Caco-2 (cell line): ENCODE measurements at regions not wholly inside any gene's neighbourhood (a gene's known extent, or its start where the extent isn't known, plus 50 kb on each side); places are given as distances from the start of the nearest gene placed in this dataset.

Experiments
- BruUV-seq: library from RNA; stranded (reverse); fragments of 400-500 nt; replicated peaks from 2 replicates; lab custom pipeline; 2021; lab: Mats Ljungman, UMichigan
- CTCF ChIA-PET: fragments of 300-600 bp; sonication (Branson Sonifier 250); formaldehyde crosslinking; loops from one replicate; lab custom pipeline; 2022; ENCODE audit warnings: antibody characterized with exemption; lab: Charles Lee
- POLR2A ChIA-PET: fragments of 300-600 bp; sonication (Branson Sonifier 250); formaldehyde crosslinking; loops from one replicate; lab custom pipeline; 2022; ENCODE audit warnings: antibody characterized with exemption; lab: Charles Lee
- DNase-seq, 2 experiments: peaks; one replicate each; pipeline versions ENCODE4 v3.0.0 to v3.0.0-alpha.2; 2020 to 2022
- H3K27me3 ChIP-seq: replicated peaks from 2 replicates; pipeline ENCODE4 v1.6.0; 2011; ENCODE audit warnings: low read length; ENCODE audit not compliant: control insufficient read depth, insufficient read depth
- H3K36me3 ChIP-seq: 2 replicates; pipeline ENCODE4 v1.5.1; 2011; ENCODE audit warnings: low read length; ENCODE audit not compliant: control insufficient read depth, insufficient read depth
- H3K4me1 ChIP-seq: fragments of 250-450 bp; sonication (Bioruptor Pico); 2 replicates; pipeline ENCODE4 v1.5.1; 2020; ENCODE audit warnings: mild to moderate bottlenecking
- H3K4me3 ChIP-seq: 2 replicates; pipeline ENCODE4 v1.5.1; 2011; ENCODE audit warnings: low read depth, mild to moderate bottlenecking, control low read depth, low read length
- H3K9me3 ChIP-seq: fragments of 250-450 bp; sonication (Bioruptor Pico); 2 replicates; pipeline ENCODE4 v1.5.1; 2020; ENCODE audit warnings: mild to moderate bottlenecking, moderate library complexity
- H3K27ac Mint-ChIP-seq: one replicate; pipeline ENCODE4 v1.8.0; 2022; ENCODE audit warnings: mixed read lengths; ENCODE audit not compliant: unreplicated experiment
- H3K27me3 Mint-ChIP-seq: one replicate; pipeline ENCODE4 v1.8.0; 2022; ENCODE audit warnings: mixed read lengths; ENCODE audit not compliant: insufficient read depth, unreplicated experiment
- H3K36me3 Mint-ChIP-seq: one replicate; pipeline ENCODE4 v1.8.0; 2022; ENCODE audit warnings: mild to moderate bottlenecking, mixed read lengths; ENCODE audit not compliant: insufficient read depth, unreplicated experiment
- H3K4me1 Mint-ChIP-seq: one replicate; pipeline ENCODE4 v1.8.0; 2022; ENCODE audit warnings: low read depth, mixed read lengths; ENCODE audit not compliant: unreplicated experiment
- H3K4me3 Mint-ChIP-seq: one replicate; pipeline ENCODE4 v1.8.0; 2022; ENCODE audit warnings: mild to moderate bottlenecking, moderate library complexity, mixed read lengths; ENCODE audit not compliant: unreplicated experiment
- H3K9me3 Mint-ChIP-seq: one replicate; pipeline ENCODE4 v1.8.0; 2022; ENCODE audit warnings: mixed read lengths; ENCODE audit not compliant: unreplicated experiment
- CTCF ChIP-seq, 2 experiments: fragments of 200-600 bp in 1 of 2; IDR thresholded peaks; 1 replicate in 1 of 2; 2 replicates in 1 of 2; pipeline versions ENCODE4 v1.5.1 to v1.8.0; 2011 to 2022; ENCODE audit warnings: antibody characterized with exemption in 1 of 2, control low read depth in 1 of 2, inconsistent platforms in 1 of 2, low read depth in 1 of 2, low read length in 1 of 2, mild to moderate bottlenecking in 1 of 2, moderate library complexity in 1 of 2; ENCODE audit not compliant: insufficient read depth in 1 of 2, severe bottlenecking in 1 of 2, unreplicated experiment in 1 of 2
- intact Hi-C: fragments of 100-400 bp; cut with micrococcal nuclease; formaldehyde crosslinking; loops from one replicate; pipeline ENCODE4 v1.10.0; 2022; ENCODE audit not compliant: unreplicated experiment

GRCh38 chr12:125249932-125250331 is 184.7 kb downstream of the AACS start:
- Histone ChIP-seq H3K4me3 (no peak overlapping the region), H3K36me3 (no peaks in the 10 kb centered on the region), H3K27me3 (no peaks in the 10 kb centered on the region; the same call in 1 of the 2 replicates), H3K9me3 (no peaks in the 10 kb centered on the region), H3K4me1 (no peaks in the 10 kb centered on the region)
- intact Hi-C loops = no loop called here
- POLR2A ChIA-PET = no interaction called here
- no peak for TF ChIP-seq CTCF (IDR thresholded peaks at IDR 0.05; ENCODE audit: insufficient read depth in 1 of 2, low read depth in 1 of 2, low read length in 1 of 2, severe bottlenecking in 1 of 2, unreplicated experiment in 1 of 2)
- Mint-ChIP-seq H3K9me3 (no peaks in the 10 kb centered on the region), H3K4me3 (no peak overlapping the region), H3K27me3 (peaks cover 15% of the 10 kb centered on the region), H3K4me1 (no peaks in the 10 kb centered on the region), H3K27ac (no peak overlapping the region), H3K36me3 (no peaks in the 10 kb centered on the region)
- CTCF ChIA-PET = no interaction called here
- DNase-seq = no peak
- BruUV-seq = no TSS peak

GRCh38 chr12:125254236-125254635 is 189.0 kb downstream of the AACS start:
- no peaks in the 10 kb centered on the region; the same call in 1 of the 2 replicates for H3K27me3 ChIP-seq
- H3K9me3 ChIP-seq = no peaks in the 10 kb centered on the region
- Mint-ChIP-seq H3K36me3 (no peaks in the 10 kb centered on the region), H3K4me1 (no peaks in the 10 kb centered on the region), H3K27me3 (peaks cover 12% of the 10 kb centered on the region), H3K9me3 (no peaks in the 10 kb centered on the region), H3K27ac (no peak overlapping the region), H3K4me3 (no peak overlapping the region)
- no TSS peak for BruUV-seq
- intact Hi-C loops = no loop called here
- ChIA-PET POLR2A (no interaction called here), CTCF (interaction anchor here (0.7 kb wide), 2 partner anchors 14 to 71 kb away, joined by 3 read pairs; no protein-coding TSS in a partner anchor)
- TF ChIP-seq CTCF (IDR thresholded peaks at IDR 0.05; ENCODE audit: insufficient read depth in 1 of 2, low read depth in 1 of 2, low read length in 1 of 2, severe bottlenecking in 1 of 2, unreplicated experiment in 1 of 2) = no peak
- H3K36me3 ChIP-seq = no peaks in the 10 kb centered on the region
- no peak for DNase-seq
- H3K4me1 ChIP-seq = no peaks in the 10 kb centered on the region
- H3K4me3 ChIP-seq = no peak overlapping the region

- H3K4me1 ChIP-seq = no peaks in the 10 kb centered on the region
- no peak for DNase-seq
- H3K9me3 Mint-ChIP-seq = no peaks in the 10 kb centered on the region
- BruUV-seq = no TSS peak
- no peak overlapping the region for H3K27ac Mint-ChIP-seq
- CTCF ChIA-PET = interaction anchor here (0.7 kb wide), 2 partner anchors 15 to 72 kb away, joined by 3 read pairs; no protein-coding TSS in a partner anchor
- no peaks in the 10 kb centered on the region for H3K36me3 Mint-ChIP-seq
- POLR2A ChIA-PET = no interaction called here
- peaks cover 12% of the 10 kb centered on the region for H3K27me3 Mint-ChIP-seq
- H3K4me1 Mint-ChIP-seq = no peaks in the 10 kb centered on the region
- TF ChIP-seq CTCF (IDR thresholded peaks at IDR 0.05; ENCODE audit: insufficient read depth in 1 of 2, low read depth in 1 of 2, low read length in 1 of 2, severe bottlenecking in 1 of 2, unreplicated experiment in 1 of 2) = no peak
- intact Hi-C loops = no loop called here
- H3K36me3 ChIP-seq = no peaks in the 10 kb centered on the region
- H3K27me3 ChIP-seq = no peaks in the 10 kb centered on the region; the same call in 1 of the 2 replicates
- no peak overlapping the region for H3K4me3 ChIP-seq
- H3K9me3 ChIP-seq = no peaks in the 10 kb centered on the region
- H3K4me3 Mint-ChIP-seq = no peak overlapping the region
Observed at GRCh38 chr12:125254856-125255255, 189.6 kb downstream of the AACS start.
